ENCODE measurements at regions not wholly inside any gene's neighbourhood (a gene's known extent, or its start where the extent isn't known, plus 50 kb on each side); places are given as distances from the start of the nearest gene placed in this dataset.
"Not testable (repeated sequence)": the region's sequence is repeated elsewhere in the genome, so short reads cannot be mapped to it uniquely, and the experiment has no call there.

DNA sequence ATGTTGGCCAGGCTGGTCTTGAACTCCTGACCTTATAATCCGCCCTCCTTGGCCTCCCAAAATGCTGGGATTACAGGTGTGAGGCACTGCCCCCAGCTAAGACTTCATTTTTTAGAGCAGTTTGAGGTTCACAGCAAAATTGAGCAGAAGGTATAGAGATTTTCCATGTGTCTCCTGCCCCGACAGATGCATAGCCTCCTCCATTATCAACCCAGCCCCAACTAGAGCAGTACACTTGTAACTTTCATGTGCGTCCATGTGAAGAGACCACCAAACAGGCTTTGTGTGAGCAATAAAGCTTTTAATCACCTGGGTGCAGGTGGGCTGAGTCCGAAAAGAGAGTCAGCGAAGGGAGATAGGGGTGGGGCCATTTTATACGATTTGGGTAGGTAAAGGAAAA lies 179.1 kb downstream of the CD83 start:
- not testable (repeated sequence) for DNase-seq

- DNase-seq, result not testable (repeated sequence)
These were observed 179.5 kb downstream of the CD83 start for GRCh38 chr6:14297118-14297517.

GRCh38 chr6:14300189-14300588 lies 182.6 kb downstream of the CD83 start:
- not testable (repeated sequence) for DNase-seq

- not testable (repeated sequence) for DNase-seq
These were observed 183.1 kb downstream of the CD83 start for GRCh38 chr6:14300721-14301120.

GRCh38 chr6:14301477-14301876 lies 183.9 kb downstream of the CD83 start:
- not testable (repeated sequence) for DNase-seq

GRCh38 chr6:14305131-14305530 lies 187.6 kb downstream of the CD83 start:
- DNase-seq, result no peak

- DNase-seq, result no peak
These were observed 188.1 kb downstream of the CD83 start for GRCh38 chr6:14305624-14306023.

GRCh38 chr6:14306151-14306906 lies 188.8 kb downstream of the CD83 start:
- DNase-seq, result no peak

- DNase-seq, result no peak
These were observed 191.9 kb downstream of the CD83 start for GRCh38 chr6:14309516-14309915.

DNA sequence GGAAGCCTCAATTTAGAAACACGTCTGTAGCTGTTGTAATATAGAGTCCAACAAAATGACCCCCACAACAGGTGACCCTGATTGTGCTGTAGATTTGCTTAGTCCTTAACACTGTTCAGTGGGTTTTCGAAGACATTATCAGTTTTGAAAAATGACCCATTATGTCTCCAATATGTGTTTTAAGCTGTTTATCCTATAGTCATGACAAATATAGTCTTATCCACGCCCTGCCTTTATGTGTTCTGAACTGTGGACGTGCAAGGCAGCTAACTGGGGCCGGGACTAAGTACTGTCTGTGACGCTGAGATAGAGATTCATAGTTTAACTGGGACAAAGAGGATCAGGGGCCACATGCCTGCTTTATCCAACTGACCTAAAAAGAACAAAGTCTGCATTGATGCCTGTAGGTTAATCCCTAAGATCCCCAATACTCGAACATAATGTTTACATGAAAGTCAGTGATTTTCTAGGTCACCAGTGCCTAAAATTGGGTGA lies 192.4 kb downstream of the CD83 start:
- DNase-seq, result no peak

DNA sequence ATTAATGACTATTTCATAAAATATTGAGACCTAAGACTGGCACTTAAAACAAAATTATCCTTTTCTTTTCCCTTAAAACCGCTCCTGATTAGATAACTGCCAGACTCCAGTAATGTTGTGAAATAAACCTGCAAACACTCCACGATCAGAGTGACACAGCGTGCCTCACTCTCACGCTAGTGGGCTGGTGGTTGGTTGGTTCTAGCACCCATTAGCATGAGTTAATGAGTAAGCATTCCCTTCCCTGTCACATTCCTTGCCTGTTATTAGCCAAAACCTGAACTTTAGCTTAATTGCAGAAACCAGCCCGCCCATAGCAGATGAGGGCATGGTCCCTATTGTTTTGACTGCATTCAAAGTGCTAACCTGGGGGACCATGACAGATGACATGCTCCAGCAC lies 193.4 kb downstream of the CD83 start:
- no peak for DNase-seq

DNA sequence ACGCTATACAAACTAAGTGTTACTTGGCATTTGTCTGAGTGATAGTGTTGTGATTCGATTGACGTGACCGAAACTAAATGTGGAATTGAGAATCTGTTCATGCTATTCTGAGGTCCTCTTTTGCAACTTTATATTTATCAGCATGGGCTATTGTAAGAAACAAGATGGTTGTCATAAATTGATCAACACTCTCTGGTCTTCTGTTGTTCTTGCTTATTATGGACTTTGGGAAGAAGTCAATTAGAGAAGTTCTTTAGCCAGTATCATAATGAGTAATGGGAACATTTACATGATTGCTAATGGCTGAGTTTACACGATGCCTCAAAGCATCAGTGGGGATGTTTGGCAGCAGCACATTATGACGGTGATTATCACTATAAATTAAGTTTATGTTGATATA lies 195.0 kb downstream of the CD83 start:
- DNase-seq, result no peak

DNA sequence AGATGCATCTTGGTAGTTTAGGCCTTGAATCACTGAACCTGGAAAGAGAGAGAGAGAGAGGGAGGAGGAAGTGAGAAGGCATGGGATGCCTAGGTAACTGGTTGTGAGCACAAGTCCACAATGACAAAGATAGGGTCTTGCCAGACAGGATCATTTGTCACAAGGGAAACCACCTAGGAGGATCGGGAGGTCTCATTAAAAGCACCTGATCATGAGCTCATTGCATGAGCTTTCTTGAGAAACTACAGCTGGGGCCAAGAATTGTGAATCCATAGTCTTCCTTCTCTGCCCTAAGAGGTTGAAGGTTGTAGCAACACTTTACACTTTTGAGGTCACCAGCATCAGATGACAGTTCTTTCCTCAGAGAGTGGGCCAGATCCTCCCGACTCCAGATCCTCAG lies 195.7 kb downstream of the CD83 start:
- DNase-seq, result no peak

GRCh38 chr6:14315353-14315752 lies 197.8 kb downstream of the CD83 start:
- no peak for DNase-seq

DNA sequence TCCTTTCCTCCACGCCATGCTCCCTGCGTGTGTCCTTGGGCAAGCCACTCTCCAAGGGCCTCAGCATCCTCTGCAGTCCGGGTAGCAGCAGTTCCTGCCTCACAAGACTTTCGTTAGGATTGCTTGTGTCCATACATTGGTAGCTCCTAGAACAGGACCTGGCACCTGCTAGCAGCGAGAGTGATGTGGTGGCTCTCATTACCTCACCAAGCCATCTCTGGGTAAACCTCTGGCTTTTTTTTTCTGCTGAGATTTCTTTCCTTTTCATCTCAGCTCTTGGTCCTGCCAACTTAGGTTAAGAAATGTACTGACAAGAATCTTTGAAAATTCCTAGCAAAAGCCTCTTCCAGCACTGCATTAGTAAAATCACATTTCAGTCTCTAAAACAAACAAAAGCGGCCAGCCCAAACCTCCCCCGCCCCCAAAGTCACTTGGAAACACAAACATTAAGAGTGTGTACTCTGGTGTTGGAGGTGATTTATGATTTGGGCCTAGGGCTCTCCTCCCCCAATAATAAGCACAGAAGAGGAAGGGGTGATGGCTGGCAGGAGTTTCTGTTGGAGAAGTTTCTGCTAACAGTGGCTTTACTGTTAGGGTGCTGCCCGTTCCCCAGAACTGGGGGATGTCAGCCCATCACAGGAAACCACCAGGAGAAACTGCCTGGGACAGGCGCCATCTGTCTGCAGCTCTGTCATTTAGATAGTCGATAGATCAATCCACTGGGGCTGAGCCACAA lies 199.2 kb downstream of the CD83 start:
- no peak for DNase-seq

GRCh38 chr6:14317387-14317970 lies 199.9 kb downstream of the CD83 start:
- DNase-seq, result no peak

DNA sequence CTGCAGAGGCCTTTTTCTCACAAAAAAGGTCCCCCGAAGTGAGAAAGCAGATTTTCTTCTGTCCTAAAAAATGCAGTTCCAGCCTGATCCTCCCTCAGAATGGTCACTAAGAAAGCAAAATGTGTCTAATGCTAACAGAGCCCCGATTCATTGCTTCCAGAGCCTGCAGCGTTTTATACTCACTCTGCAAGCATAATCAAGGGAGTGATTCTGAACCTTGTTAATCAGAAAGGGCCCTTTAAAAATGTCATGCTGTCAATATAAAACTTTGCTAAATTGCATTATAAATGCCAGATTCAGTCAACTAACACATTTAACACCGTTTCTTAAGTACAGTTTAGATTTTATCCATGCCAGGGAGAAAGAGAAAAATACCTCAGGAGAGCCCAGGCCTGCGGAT lies 202.8 kb downstream of the CD83 start:
- no peak for DNase-seq

DNA sequence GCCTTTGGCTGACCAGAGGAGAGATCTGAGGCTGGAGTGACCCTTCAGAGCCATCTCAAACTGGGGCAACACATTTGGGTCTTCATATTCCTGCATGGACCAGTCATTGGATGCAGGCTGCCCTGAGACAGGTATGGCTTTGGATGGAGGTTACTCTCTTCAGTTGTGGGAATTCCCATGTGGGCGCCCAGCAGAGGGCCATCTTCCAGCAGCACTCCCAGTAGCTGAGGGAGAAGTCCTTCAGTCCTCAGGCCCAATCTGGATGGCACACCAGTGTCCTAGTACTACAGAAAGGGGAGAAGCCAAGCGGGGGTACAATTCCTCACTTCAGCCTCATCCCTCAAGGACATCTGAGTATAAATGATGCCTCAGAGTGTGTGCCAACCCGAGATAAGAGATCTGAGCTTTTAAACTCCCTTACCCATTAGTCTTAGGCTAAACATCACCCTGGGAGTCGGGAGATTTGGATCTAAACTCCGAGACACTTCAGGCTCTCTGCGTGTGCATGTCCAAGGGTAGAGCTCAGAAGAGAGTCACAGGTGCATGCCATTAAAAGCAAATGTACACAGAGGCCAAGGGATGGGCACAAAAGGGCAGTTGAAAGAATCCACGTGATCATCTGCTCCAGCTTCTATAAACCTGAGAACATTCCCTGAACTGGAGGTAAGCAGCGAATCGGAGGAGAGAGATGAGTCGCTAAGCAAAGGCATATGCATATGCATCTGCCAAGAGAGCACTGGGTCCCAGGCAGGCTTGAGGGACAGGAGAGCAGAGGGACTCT lies 204.6 kb downstream of the CD83 start:
- DNase-seq, result no peak

- DNase-seq, result no peak
These were observed 205.3 kb downstream of the CD83 start for GRCh38 chr6:14322841-14323240.

DNA sequence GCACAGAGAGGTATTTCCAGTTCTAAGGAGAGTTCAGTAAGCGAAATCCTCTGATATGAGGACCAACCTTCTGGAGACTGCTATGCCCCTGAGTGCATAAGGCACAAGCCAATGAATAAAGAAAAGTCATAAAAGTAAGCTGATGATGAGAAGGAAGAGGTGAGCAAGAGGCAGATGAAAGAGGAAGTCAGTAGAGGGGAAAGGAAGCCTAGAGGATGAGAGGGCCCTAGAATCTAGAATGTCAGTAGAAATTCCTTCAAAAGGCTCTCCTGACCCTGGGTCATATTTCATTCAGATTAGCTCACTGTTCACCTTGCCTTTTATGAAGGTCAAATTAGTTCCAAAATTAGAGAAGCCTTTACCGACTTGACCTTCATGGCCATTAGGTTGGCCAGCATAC lies 209.2 kb downstream of the CD83 start:
- DNase-seq, result no peak

DNA sequence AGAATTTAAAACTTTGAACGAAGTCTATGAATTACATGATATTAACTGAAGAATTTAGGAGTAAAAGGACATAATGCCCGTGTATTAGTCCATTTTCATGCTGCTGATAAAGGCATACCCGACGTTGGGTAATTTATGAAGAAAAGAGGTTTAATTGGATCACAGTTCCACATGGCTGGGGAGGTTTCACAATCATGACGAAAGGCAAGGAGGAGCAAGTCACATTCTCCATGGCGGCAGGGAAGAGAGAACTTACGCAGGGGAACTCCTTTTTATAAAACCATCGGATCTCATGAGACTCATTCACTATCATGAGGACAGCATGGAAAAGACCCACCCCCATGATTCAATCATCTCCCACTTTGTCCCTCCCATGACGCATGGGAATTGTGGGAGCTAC lies 210.6 kb downstream of the CD83 start:
- DNase-seq, result no peak

- no peak for DNase-seq
These were observed 216.2 kb downstream of the CD83 start for GRCh38 chr6:14333556-14334305.

All from CD4-positive, alpha-beta T cell treated with Interleukin-21 for 1 hour (primary cell).